ENCODE measurements at regions not wholly inside any gene's neighbourhood (a gene's known extent, or its start where the extent isn't known, plus 50 kb on each side); places are given as distances from the start of the nearest gene placed in this dataset.

DNA sequence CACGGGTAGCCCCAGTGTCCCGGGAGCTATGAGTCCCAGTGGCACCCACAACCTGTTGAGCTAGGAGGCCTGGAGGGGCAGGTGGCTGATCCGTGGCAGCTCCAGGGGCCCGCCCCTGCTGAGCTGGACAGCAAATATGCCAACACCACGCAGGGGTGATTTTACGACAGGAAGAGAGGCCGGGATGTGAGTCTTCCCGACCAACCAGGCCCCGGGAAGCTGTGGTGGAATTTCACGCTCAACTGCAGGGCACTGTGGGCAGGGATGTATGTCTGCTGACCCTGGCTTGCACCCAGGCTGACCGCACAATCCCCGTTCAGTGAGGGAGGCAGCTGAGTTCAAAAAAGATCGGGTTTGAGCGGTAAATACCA, 183.9 kb downstream of the ERMARD start:
- Histone ChIP-seq H3K27ac (no peak overlapping the region), H3K4me1 (ENCODE audit: low read depth) (no peaks in the 10 kb centered on the region), H3K36me3 (no peaks in the 10 kb centered on the region), H3K27me3 (no peaks in the 10 kb centered on the region), H3K4me3 (no peak overlapping the region), H3K9me3 (ENCODE audit: low read depth) (no peaks in the 10 kb centered on the region)
- TF ChIP-seq, protein P1, sequence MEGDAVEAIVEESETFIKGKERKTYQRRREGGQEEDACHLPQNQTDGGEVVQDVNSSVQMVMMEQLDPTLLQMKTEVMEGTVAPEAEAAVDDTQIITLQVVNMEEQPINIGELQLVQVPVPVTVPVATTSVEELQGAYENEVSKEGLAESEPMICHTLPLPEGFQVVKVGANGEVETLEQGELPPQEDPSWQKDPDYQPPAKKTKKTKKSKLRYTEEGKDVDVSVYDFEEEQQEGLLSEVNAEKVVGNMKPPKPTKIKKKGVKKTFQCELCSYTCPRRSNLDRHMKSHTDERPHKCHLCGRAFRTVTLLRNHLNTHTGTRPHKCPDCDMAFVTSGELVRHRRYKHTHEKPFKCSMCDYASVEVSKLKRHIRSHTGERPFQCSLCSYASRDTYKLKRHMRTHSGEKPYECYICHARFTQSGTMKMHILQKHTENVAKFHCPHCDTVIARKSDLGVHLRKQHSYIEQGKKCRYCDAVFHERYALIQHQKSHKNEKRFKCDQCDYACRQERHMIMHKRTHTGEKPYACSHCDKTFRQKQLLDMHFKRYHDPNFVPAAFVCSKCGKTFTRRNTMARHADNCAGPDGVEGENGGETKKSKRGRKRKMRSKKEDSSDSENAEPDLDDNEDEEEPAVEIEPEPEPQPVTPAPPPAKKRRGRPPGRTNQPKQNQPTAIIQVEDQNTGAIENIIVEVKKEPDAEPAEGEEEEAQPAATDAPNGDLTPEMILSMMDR (IDR thresholded peaks at IDR 0.05; ENCODE audit: low read depth, low read length): no peak
- no peak for DNase-seq (ENCODE audit: low read depth in 1 of 2, low spot score in 1 of 2)

DNA sequence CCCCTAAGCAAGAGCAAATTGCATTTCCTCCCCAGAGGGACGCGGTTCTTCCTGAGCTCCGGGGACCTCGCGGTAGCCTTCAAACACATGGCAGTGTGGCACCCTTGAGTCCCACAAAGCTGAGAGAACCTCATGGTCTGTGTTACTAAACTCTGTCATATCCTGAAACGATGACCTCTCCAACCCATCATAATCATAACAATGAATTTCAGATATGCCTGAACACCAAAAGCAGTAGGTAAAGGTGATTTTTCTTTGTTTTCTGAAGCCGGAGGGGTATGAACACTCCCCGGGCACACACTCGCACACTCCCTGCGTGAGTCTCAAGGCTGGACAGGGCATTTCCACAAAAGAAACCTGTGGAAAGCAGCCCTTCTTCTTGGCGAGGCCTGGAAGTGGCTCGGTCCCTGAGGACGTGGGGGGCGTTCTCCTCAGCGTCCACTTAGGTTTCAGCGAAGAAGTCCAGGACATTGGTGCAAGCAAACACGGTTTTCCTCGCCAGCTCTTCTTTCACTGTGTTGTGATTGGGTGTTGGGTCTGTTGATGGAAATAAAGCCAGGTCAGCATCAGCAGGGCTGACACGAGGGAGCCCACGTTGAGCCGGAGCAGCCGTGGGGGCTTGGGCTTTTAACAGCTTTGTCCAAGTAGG, 183.4 kb downstream of the ERMARD start:
- Histone ChIP-seq H3K9me3 (ENCODE audit: low read depth) (no peaks in the 10 kb centered on the region), H3K36me3 (no peaks in the 10 kb centered on the region), H3K4me3 (no peak overlapping the region), H3K27ac (no peak overlapping the region), H3K4me1 (ENCODE audit: low read depth) (no peaks in the 10 kb centered on the region), H3K27me3 (no peaks in the 10 kb centered on the region)
- no peak for DNase-seq (ENCODE audit: low read depth in 1 of 2, low spot score in 1 of 2)
- TF ChIP-seq, protein P1 (IDR thresholded peaks at IDR 0.05; ENCODE audit: low read depth, low read length): no peak

DNA sequence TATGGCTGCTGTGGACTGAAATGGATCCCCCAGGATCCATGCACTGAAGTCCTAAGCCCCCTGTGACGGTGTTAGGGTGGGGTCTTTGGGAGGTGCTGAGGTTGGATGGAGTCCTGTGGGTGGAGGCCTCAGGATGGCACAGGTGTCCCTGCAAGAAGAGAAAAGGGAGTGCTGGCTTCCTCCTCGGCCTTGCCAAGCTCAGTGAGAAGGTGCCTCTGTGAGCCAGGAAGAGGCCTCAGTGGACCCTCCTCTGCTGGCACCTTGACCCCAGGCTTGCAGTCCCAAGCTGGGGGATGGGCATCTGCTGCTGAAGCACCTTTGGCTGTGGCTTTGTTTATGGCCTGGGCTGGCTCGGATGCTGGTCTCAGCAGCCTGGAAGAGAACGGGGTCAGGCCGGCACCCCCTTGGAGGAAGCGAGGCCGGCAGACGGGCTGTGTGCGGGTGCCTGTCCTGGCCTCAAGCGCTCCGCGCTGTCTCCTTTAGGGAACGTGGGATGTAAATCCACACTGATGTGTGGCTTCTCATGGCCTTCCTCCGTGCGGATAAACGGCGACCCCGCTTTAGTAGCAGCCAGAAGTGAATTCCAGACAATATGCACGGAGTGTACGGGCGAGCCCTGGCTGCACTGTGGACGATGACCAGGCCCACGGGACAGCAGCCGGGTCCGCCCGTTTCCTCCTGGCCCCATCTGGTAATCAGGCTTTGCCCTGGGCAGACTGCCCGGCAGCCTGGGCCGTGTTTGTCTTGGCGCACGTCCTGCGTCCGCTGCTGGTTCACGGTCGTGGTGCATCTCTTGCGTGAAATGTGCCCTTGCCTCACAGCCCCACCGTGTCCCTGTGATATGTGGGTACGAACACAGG, 182.6 kb downstream of the ERMARD start:
- no peak overlapping the region for H3K27ac ChIP-seq
- no peaks in the 10 kb centered on the region for H3K4me1 ChIP-seq (ENCODE audit: low read depth)
- TF ChIP-seq, protein P1 (IDR thresholded peaks at IDR 0.05; ENCODE audit: low read depth, low read length): no peak
- no peak overlapping the region for H3K4me3 ChIP-seq
- H3K36me3 ChIP-seq: no peaks in the 10 kb centered on the region
- H3K27me3 ChIP-seq: no peaks in the 10 kb centered on the region
- H3K9me3 ChIP-seq (ENCODE audit: low read depth): no peaks in the 10 kb centered on the region
- DNase-seq (ENCODE audit: low read depth in 1 of 2, low spot score in 1 of 2): peak in 1 of 2 donors; percentile 52

DNA sequence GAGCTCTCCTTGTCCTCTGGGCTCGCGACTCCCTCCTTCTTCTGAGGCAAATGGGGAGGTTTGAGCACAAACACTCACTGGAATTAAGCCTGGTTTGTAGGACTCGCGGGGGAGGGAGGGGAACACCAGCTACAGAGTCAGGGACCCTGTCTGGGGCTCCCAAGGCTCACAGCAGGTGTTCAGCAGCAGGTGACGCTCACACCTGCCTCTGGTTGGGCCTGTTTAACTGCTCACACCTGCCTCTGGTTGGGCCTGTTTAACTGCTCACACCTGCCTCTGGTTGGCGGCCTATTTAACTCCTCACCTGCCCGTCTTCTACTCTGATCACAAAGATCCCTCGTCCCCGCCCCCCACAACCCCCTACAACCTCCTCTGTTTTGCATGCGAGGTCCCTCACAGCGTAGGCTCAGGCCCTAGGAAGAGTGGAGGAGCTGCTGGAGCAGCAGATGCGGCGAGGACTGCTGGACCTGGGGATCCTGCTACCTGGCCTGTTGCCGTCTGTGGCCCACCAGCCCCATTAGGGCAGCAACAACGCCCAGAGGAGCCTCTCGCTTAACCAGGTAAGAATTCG, 181.9 kb downstream of the ERMARD start:
- DNase-seq (ENCODE audit: low read depth in 1 of 2, low spot score in 1 of 2): no peak
- no peaks in the 10 kb centered on the region for H3K27me3 ChIP-seq
- TF ChIP-seq, protein P1 (IDR thresholded peaks at IDR 0.05; ENCODE audit: low read depth, low read length): no peak
- no peak overlapping the region for H3K4me3 ChIP-seq
- no peaks in the 10 kb centered on the region for H3K36me3 ChIP-seq
- no peaks in the 10 kb centered on the region for H3K9me3 ChIP-seq (ENCODE audit: low read depth)
- H3K27ac ChIP-seq: no peak overlapping the region
- H3K4me1 ChIP-seq (ENCODE audit: low read depth): no peaks in the 10 kb centered on the region

DNA sequence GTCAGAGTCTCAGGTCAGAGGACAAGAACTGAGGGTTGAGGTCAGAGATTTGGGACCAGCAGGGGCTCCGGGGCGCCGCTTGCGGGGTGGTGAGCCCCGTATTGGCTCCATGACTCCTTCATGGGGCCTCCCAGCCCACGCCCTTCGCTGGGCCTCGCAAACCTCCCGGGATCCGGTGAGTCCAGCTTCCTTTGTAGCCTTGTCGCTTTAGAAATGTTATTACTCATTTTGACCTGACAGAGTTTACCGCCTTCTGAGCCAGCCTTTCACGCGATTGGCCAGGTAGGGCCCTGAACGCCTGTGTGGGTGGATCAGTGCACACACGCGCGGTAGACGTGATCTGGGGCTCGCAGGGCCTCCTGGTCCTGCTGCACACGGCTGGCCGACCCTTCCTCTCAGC, 181.1 kb downstream of the ERMARD start:
- no peaks in the 10 kb centered on the region for H3K4me1 ChIP-seq (ENCODE audit: low read depth)
- no peaks in the 10 kb centered on the region for H3K27me3 ChIP-seq
- H3K4me3 ChIP-seq: no peak overlapping the region
- H3K9me3 ChIP-seq (ENCODE audit: low read depth): no peaks in the 10 kb centered on the region
- DNase-seq (ENCODE audit: low read depth in 1 of 2, low spot score in 1 of 2): no peak
- no peaks in the 10 kb centered on the region for H3K36me3 ChIP-seq
- H3K27ac ChIP-seq: no peak overlapping the region
- TF ChIP-seq, protein P1 (IDR thresholded peaks at IDR 0.05; ENCODE audit: low read depth, low read length): no peak
